IMR-90 (cell line): ENCODE measurements at regions not wholly inside any gene's neighbourhood (a gene's known extent, or its start where the extent isn't known, plus 50 kb on each side); places are given as distances from the start of the nearest gene placed in this dataset.

Source experiments
- ATAC-seq: fragments of 200-7000 bp; cut with Tn5 transposase; 2 replicates; pipeline ENCODE4 v1.9.1; 2020; ENCODE audit warnings: low read depth, mild to moderate bottlenecking, moderate library complexity
- BruUV-seq: library from RNA; stranded (reverse); fragments of 400-500 nt; replicated peaks from 2 replicates; lab custom pipeline; 2021; lab: Mats Ljungman, UMichigan
- CTCF ChIA-PET: fragments of 300-600 bp; formaldehyde crosslinking; extraction: SDS; loops from one replicate; lab custom pipeline; 2021; ENCODE audit warnings: antibody characterized with exemption; lab: Yijun Ruan, JAX
- POLR2A ChIA-PET: fragments of 300-600 bp; sonication (Branson Sonifier 250); formaldehyde crosslinking; loops from one replicate; lab custom pipeline; 2022; ENCODE audit warnings: antibody characterized with exemption; ENCODE audit not compliant: unreplicated experiment; lab: Charles Lee
- DNase-seq: peaks from one replicate; pipeline ENCODE4 v3.0.0; 2013
- H2AFZ ChIP-seq: replicated peaks from 2 replicates; pipeline ENCODE3; 2013; ENCODE audit warnings: low read length, mild to moderate bottlenecking; ENCODE audit not compliant: poor library complexity
- H2AK5ac ChIP-seq: 2 replicates; pipeline ENCODE4 v1.6.1; 2013; ENCODE audit warnings: low read depth, low read length, inconsistent platforms
- H2AK9ac ChIP-seq: replicated peaks from 2 replicates; pipeline ENCODE3; 2013; ENCODE audit warnings: mild to moderate bottlenecking, low read depth, low read length, moderate library complexity; ENCODE audit not compliant: poor library complexity
- H2BK120ac ChIP-seq: 2 replicates; pipeline ENCODE4 v1.6.1; 2013; ENCODE audit warnings: low read depth, low read length, inconsistent platforms
- H2BK15ac ChIP-seq: 3 replicates; pipeline ENCODE4 v1.6.1; 2013; ENCODE audit warnings: low read depth, low read length, inconsistent platforms
- H2BK20ac ChIP-seq: 2 replicates; pipeline ENCODE4 v1.6.1; 2013; ENCODE audit warnings: low read depth, mild to moderate bottlenecking, inconsistent platforms, low read length, moderate library complexity
- H2BK5ac ChIP-seq: 2 replicates; pipeline ENCODE4 v1.6.1; 2013; ENCODE audit warnings: mild to moderate bottlenecking, low read depth, low read length, inconsistent platforms; ENCODE audit not compliant: poor library complexity, severe bottlenecking
- H3K14ac ChIP-seq: replicated peaks from 2 replicates; pipeline ENCODE4 v1.6.1; 2013; ENCODE audit warnings: low read depth, low read length, inconsistent platforms
- H3K18ac ChIP-seq: 2 replicates; pipeline ENCODE4 v1.6.1; 2013; ENCODE audit warnings: low read depth, low read length, control low read depth
- H3K23ac ChIP-seq: 2 replicates; pipeline ENCODE4 v1.6.1; 2013; ENCODE audit warnings: low read depth, low read length, inconsistent platforms
- H3K27ac ChIP-seq: 2 replicates; pipeline ENCODE4 v1.5.1; 2013; ENCODE audit warnings: mild to moderate bottlenecking, control low read depth, low read length; ENCODE audit not compliant: insufficient read depth
- H3K27me3 ChIP-seq: 2 replicates; pipeline ENCODE4 v1.6.1; 2013; ENCODE audit warnings: low read length; ENCODE audit not compliant: control insufficient read depth, insufficient read depth
- H3K36me3 ChIP-seq: 2 replicates; pipeline ENCODE4 v1.6.1; 2013; ENCODE audit warnings: low read length, mixed read lengths; ENCODE audit not compliant: control insufficient read depth, insufficient read depth
- H3K4ac ChIP-seq: 2 replicates; pipeline ENCODE4 v1.6.1; 2013; ENCODE audit warnings: low read depth, low read length, inconsistent platforms
- H3K4me1 ChIP-seq: 2 replicates; pipeline ENCODE4 v1.6.1; 2013; ENCODE audit warnings: low read length, mixed read lengths; ENCODE audit not compliant: control insufficient read depth, insufficient read depth
- H3K4me2 ChIP-seq: 2 replicates; pipeline ENCODE4 v1.6.1; 2013; ENCODE audit warnings: low read depth, mild to moderate bottlenecking, control low read depth, low read length, moderate library complexity
- H3K4me3 ChIP-seq: 2 replicates; pipeline ENCODE4 v1.5.1; 2013; ENCODE audit warnings: low read depth, mild to moderate bottlenecking, control low read depth, low read length, moderate library complexity; ENCODE audit not compliant: insufficient read depth
- H3K56ac ChIP-seq: 2 replicates; pipeline ENCODE4 v1.6.1; 2013; ENCODE audit warnings: low read length, inconsistent platforms; ENCODE audit not compliant: insufficient read depth; ENCODE audit errors: extremely low read depth
- H3K79me1 ChIP-seq, 2 experiments: 2 replicates each; pipeline ENCODE4 v1.6.1; 2013; ENCODE audit warnings: low read length in 2 of 2, inconsistent platforms in 1 of 2, low read depth in 1 of 2
- H3K9ac ChIP-seq: 2 replicates; pipeline ENCODE4 v1.6.1; 2013; ENCODE audit warnings: low read depth, low read length, control low read depth
- H3K9me1 ChIP-seq: 2 replicates; pipeline ENCODE4 v1.6.1; 2013; ENCODE audit warnings: low read length, inconsistent platforms; ENCODE audit not compliant: insufficient read depth
- H3K9me3 ChIP-seq: 2 replicates; pipeline ENCODE4 v1.6.1; 2013; ENCODE audit warnings: low read length; ENCODE audit not compliant: control insufficient read depth, insufficient read depth
- H4K20me1 ChIP-seq: 2 replicates; pipeline ENCODE4 v1.6.1; 2013; ENCODE audit warnings: low read length, inconsistent platforms; ENCODE audit not compliant: insufficient read depth
- H4K5ac ChIP-seq: 2 replicates; pipeline ENCODE4 v1.6.1; 2013; ENCODE audit warnings: mild to moderate bottlenecking, low read depth, low read length, control low read depth
- H4K8ac ChIP-seq, 2 experiments: 2 replicates each; pipeline ENCODE4 v1.6.1; 2013; ENCODE audit warnings: low read depth in 2 of 2, low read length in 2 of 2, control low read depth in 1 of 2, inconsistent platforms in 1 of 2
- H4K91ac ChIP-seq: 2 replicates; pipeline ENCODE4 v1.6.1; 2013; ENCODE audit warnings: low read depth, low read length, inconsistent platforms; ENCODE audit not compliant: insufficient read depth
- CEBPB ChIP-seq: IDR thresholded peaks from 2 replicates; pipeline ENCODE4 v1.6.1; 2012; ENCODE audit warnings: low read depth, low read length, improper control_type of control experiment
- FOS ChIP-seq: fragments of 150-350 bp; IDR thresholded peaks from 2 replicates; pipeline ENCODE4 v1.6.1; 2016; ENCODE audit warnings: low read depth, low read length
- MAFK ChIP-seq: IDR thresholded peaks from 2 replicates; pipeline ENCODE4 v1.6.1; 2012; ENCODE audit warnings: low read depth, low read length, improper control_type of control experiment
- MAZ ChIP-seq: IDR thresholded peaks from 2 replicates; pipeline ENCODE4 v1.6.1; 2012; ENCODE audit warnings: low read depth, mild to moderate bottlenecking, low read length, improper control_type of control experiment, moderate library complexity, borderline replicate concordance
- MXI1 ChIP-seq: IDR thresholded peaks from 2 replicates; pipeline ENCODE4 v1.6.1; 2012; ENCODE audit warnings: low read depth, mild to moderate bottlenecking, low read length, moderate library complexity, borderline replicate concordance
- NFE2L2 ChIP-seq: fragments of 150-350 bp; IDR thresholded peaks from 2 replicates; pipeline ENCODE4 v1.6.1; 2016; ENCODE audit warnings: low read depth, mild to moderate bottlenecking, low read length
- POLR2A ChIP-seq: IDR thresholded peaks from 2 replicates; pipeline ENCODE4 v1.6.1; 2012; ENCODE audit warnings: mild to moderate bottlenecking, low read depth, low read length
- RAD21 ChIP-seq: IDR thresholded peaks from 2 replicates; pipeline ENCODE4 v1.6.1; 2012; ENCODE audit warnings: low read length, improper control_type of control experiment
- RCOR1 ChIP-seq: IDR thresholded peaks from 2 replicates; pipeline ENCODE4 v1.6.1; 2012; ENCODE audit warnings: mild to moderate bottlenecking, low read length, improper control_type of control experiment; ENCODE audit not compliant: insufficient replicate concordance
- RFX5 ChIP-seq: IDR thresholded peaks from 2 replicates; pipeline ENCODE4 v1.8.0; 2012; ENCODE audit warnings: low read depth, mild to moderate bottlenecking, low read length, moderate library complexity
- SMC3 ChIP-seq: fragments of 150-350 bp; IDR thresholded peaks from 2 replicates; pipeline ENCODE4 v1.6.1; 2016; ENCODE audit warnings: low read depth, mild to moderate bottlenecking, antibody characterized with exemption, low read length, moderate library complexity
- WGBS, 2 experiments: methylation state at CpG; one replicate each; pipeline versions ENCODE4 v1.1.5 to v1.1.7; 2013; ENCODE audit warnings: missing lambda C conversion rate in 2 of 2; ENCODE audit not compliant: insufficient read length in 1 of 2; ENCODE audit errors: extremely low coverage in 2 of 2; 5-methylcytosine and 5-hydroxymethylcytosine counted together
- dilution Hi-C: fragments of 300-500 bp; cut with HindIII; formaldehyde crosslinking; loops from one replicate; pipeline ENCODE4 v1.14.3; 2018; ENCODE audit warnings: low sequenced_read_pairs; ENCODE audit not compliant: unreplicated experiment
- in situ Hi-C: fragments of 300-500 bp; cut with MboI; formaldehyde crosslinking; loops from 3 replicates; pipeline ENCODE4 v1.14.3; 2019; ENCODE audit warnings: low sequenced_read_pairs, inconsistent platforms, mixed read lengths
- intact Hi-C: fragments of 100-400 bp; cut with micrococcal nuclease; formaldehyde crosslinking; loops from 2 replicates; pipeline ENCODE4 v1.10.0; 2022
- TF ChIP-seq, protein P1 (sequence below): fragments of 150-350 bp; IDR thresholded peaks from 2 replicates; pipeline ENCODE4 v1.6.1; 2017; ENCODE audit warnings: mild to moderate bottlenecking, antibody characterized with exemption, low read length, low read depth
- TF ChIP-seq, protein P2 (sequence below): conservative IDR thresholded peaks from 2 replicates; pipeline ENCODE4 v1.5.1; 2012; ENCODE audit warnings: mild to moderate bottlenecking, low read depth, low read length, improper control_type of control experiment

DNA sequence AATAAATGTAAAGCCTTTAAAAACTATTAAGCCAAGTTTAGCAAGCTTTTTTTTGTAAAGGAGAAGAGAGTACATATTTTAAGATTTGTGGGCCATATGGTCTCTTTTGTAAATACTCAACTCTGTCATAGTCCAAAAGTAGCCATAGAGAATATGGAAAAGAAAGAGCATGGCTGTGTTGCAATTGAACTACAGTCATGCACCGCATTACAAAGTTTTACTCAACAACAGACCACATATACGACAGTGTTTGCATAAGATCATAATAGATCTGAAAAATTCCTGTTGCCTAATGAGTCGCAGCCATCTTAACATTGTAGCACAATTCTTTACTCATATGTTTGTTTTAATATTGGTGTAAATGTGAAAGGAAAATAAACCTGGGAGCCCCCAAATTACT, 440.8 kb downstream of the HTR7 start:
- no peak overlapping the region for H3K4me2 ChIP-seq
- TF ChIP-seq RAD21 (no peak), SMC3 (no peak), MAZ (no peak), POLR2A (no peak), MXI1 (0 out of 2 replicates have a peak, but pooled peaks have one; percentile 22), MAFK (no peak), NFE2L2 (no peak), CEBPB (peak; percentile 99), RFX5 (no peak), FOS (peak; percentile 62; the same call in 1 of the 2 replicates), RCOR1 (no peak)
- TF ChIP-seq, protein P1, sequence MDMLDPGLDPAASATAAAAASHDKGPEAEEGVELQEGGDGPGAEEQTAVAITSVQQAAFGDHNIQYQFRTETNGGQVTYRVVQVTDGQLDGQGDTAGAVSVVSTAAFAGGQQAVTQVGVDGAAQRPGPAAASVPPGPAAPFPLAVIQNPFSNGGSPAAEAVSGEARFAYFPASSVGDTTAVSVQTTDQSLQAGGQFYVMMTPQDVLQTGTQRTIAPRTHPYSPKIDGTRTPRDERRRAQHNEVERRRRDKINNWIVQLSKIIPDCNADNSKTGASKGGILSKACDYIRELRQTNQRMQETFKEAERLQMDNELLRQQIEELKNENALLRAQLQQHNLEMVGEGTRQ = no peak
- TF ChIP-seq, protein P2, sequence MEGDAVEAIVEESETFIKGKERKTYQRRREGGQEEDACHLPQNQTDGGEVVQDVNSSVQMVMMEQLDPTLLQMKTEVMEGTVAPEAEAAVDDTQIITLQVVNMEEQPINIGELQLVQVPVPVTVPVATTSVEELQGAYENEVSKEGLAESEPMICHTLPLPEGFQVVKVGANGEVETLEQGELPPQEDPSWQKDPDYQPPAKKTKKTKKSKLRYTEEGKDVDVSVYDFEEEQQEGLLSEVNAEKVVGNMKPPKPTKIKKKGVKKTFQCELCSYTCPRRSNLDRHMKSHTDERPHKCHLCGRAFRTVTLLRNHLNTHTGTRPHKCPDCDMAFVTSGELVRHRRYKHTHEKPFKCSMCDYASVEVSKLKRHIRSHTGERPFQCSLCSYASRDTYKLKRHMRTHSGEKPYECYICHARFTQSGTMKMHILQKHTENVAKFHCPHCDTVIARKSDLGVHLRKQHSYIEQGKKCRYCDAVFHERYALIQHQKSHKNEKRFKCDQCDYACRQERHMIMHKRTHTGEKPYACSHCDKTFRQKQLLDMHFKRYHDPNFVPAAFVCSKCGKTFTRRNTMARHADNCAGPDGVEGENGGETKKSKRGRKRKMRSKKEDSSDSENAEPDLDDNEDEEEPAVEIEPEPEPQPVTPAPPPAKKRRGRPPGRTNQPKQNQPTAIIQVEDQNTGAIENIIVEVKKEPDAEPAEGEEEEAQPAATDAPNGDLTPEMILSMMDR = no peak
- H3K4me3 ChIP-seq = no peak overlapping the region
- BruUV-seq = no TSS peak
- no peaks in the 10 kb centered on the region for H3K9me3 ChIP-seq
- no peak overlapping the region for H4K91ac ChIP-seq
- H3K9me1 ChIP-seq = peaks cover 6% of the 10 kb centered on the region
- H3K9ac ChIP-seq = no peak overlapping the region
- H2BK20ac ChIP-seq = no peak overlapping the region
- H3K27me3 ChIP-seq = no peaks in the 10 kb centered on the region
- intact Hi-C loops (loop anchor here (5.0 kb wide), 1 partner anchor 95 kb away; no protein-coding TSS in a partner anchor), in situ Hi-C loops (no loop called here), dilution Hi-C loops (no loop called here)
- H4K8ac ChIP-seq = no peak overlapping the region
- H3K79me1 ChIP-seq = no peaks in the 10 kb centered on the region
- no peak overlapping the region for H2AK9ac ChIP-seq
- ATAC-seq (peak; percentile 55), DNase-seq (peak; percentile 90)
- H2BK120ac ChIP-seq = no peak overlapping the region
- H3K14ac ChIP-seq = no peak overlapping the region
- ChIA-PET POLR2A (no interaction called here), CTCF (no interaction called here)
- H2BK5ac ChIP-seq = peak overlapping the region; percentile 47
- H4K5ac ChIP-seq = no peak overlapping the region
- no peak overlapping the region for H2BK15ac ChIP-seq
- no peaks in the 10 kb centered on the region for H4K20me1 ChIP-seq
- H3K36me3 ChIP-seq = no peaks in the 10 kb centered on the region
- H3K18ac ChIP-seq = no peak overlapping the region
- no peak overlapping the region; the same call in 1 of the 2 replicates for H3K56ac ChIP-seq
- no peak overlapping the region for H3K27ac ChIP-seq
- H2AFZ ChIP-seq = no peak overlapping the region
- H3K4me1 ChIP-seq = peaks cover 10% of the 10 kb centered on the region
- no peak overlapping the region for H2AK5ac ChIP-seq
- no peak overlapping the region for H3K23ac ChIP-seq
- H3K4ac ChIP-seq = no peak overlapping the region
- WGBS, 2 experiments = no CpG with 5 or more reads among the region's 3 CpGs
